ENCODE measurements at regions not wholly inside any gene's neighbourhood (a gene's known extent, or its start where the extent isn't known, plus 50 kb on each side); places are given as distances from the start of the nearest gene placed in this dataset.

DNA sequence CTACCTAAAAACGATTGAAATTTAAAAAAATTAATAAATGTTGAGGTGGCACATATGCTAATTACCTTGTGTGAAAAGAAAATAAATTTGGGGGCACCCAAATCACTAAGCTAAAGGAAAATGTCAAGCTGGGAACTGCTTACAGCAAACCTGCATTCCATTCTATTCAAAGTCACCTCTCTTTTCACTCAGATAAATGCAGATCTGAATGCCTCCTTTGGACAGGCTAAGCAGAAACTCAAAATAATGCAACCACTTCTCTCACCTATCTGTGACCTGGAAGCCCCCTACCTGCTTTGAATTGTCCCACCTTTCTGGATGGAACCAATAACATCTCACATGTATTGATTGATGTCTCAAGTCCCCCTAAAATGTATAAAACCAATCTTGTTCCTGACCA, 628.7 kb downstream of the AMY1C start:
- TF ChIP-seq, protein P1, sequence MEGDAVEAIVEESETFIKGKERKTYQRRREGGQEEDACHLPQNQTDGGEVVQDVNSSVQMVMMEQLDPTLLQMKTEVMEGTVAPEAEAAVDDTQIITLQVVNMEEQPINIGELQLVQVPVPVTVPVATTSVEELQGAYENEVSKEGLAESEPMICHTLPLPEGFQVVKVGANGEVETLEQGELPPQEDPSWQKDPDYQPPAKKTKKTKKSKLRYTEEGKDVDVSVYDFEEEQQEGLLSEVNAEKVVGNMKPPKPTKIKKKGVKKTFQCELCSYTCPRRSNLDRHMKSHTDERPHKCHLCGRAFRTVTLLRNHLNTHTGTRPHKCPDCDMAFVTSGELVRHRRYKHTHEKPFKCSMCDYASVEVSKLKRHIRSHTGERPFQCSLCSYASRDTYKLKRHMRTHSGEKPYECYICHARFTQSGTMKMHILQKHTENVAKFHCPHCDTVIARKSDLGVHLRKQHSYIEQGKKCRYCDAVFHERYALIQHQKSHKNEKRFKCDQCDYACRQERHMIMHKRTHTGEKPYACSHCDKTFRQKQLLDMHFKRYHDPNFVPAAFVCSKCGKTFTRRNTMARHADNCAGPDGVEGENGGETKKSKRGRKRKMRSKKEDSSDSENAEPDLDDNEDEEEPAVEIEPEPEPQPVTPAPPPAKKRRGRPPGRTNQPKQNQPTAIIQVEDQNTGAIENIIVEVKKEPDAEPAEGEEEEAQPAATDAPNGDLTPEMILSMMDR (conservative IDR thresholded peaks at IDR 0.05): no peak
- no peak for TF ChIP-seq EZH2 (IDR thresholded peaks at IDR 0.05; ENCODE audit: low read depth)

Data from PC-9 (cell line).